ENCODE measurements at regions not wholly inside any gene's neighbourhood (a gene's known extent, or its start where the extent isn't known, plus 50 kb on each side); places are given as distances from the start of the nearest gene placed in this dataset.
A peak's percentile ranks its signal among the peaks of the same experiment; 100 is the strongest.

DNA sequence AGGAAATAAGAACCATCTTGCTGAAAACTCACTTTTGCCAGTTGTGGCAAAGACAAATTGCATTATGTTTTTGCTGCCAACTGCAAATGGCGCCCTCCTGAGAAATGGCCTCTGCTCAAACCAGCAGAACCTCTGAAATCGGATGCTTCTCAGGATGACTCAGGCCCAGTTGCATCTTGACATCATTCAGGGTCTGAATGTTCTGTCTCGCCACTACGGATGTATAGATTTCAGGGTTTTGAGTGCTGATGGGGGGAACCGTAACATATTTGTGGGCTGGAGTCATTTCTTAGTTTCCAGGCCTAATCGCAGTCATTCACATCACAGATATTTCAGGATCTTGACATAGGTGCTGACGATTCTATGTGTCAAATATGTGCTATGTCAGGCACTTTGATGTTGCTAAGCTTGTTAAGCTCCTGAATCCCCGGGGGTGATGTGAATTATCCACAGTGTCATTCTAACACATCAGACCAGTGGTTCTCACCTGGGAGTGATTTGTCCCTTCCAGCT, 207.1 kb downstream of the NFATC2 start:
- no peak for DNase-seq (ENCODE audit: low spot score)

DNA sequence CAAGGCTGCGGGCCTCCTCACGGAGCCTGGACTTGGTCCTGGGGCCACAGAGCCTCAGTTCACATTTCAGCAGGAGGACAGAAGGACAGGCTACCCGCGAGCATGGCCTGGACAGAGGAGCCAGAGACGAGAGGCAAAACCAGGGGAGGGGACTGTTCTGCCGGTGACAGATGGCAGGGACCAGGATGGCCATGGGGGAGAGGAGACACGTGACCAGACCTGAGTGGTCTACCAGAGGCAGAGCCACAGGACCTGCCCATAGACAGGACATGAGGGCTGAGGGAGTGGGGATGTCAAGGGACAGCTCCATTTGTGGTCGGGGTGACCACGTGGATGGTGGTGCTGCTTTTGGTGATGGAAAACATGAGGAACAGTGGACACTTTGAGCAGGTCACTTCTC, 207.9 kb downstream of the NFATC2 start:
- no peak for DNase-seq (ENCODE audit: low spot score)

DNA sequence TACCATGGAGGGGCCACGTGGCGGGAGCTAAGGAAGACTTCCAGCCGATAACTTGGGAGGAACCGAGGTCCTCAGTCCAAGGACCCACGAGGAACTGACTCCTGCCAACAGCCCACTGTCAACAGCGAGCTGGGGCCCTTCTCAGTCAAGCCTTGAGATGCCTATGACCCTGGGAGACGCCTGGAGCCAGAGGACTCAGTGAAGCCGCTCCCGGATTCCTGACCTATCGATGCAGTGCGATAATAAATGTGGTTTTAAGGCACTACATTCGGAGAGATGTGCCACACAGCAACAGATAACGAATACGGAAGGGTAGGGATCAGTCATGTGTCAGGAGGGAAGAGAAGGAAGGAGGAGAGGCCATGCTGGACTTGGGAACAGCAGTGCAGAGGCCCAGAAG, 208.5 kb downstream of the NFATC2 start:
- no peak for DNase-seq (ENCODE audit: low spot score)

DNA sequence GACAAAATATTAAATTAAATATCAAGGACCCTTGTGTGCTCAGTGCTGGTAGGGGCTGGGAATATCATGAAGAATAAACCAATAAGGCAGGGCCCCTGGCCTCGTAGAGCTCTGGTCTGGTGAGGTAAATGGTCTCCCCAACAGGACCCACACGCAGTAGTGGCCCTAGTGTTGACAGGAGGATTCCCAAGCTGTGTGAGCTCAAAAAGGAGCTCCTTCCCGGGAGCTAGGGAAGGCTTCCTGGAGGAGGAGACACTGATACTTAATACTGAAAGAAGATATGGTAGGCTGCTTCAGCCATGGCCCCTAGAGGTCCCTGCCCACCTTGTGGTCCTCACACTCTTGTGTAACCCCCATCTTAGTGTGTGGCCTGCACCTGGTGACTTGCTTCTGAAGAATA, 209.1 kb downstream of the NFATC2 start:
- DNase-seq (ENCODE audit: low spot score): no peak

DNA sequence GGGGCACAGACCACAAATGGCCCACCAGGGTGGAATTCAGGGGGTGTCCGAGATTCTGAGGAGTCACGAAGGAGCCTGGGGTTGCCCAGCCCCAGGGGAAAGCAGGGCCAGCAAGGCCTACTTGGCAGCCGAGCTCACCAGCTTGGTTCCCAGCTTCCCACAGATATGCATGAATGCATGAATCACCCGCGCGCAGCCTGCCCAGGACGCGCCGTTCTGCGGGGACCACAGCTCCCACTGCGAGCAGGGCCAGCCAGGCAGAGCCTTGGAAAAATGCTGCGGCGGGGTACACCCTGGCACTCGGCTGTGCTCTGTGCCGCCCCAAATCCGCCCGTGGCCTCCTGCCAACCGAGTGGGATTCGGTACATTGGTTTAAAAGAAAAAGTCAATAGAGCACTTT, 211.0 kb downstream of the NFATC2 start:
- no peak for DNase-seq (ENCODE audit: low spot score)

DNA sequence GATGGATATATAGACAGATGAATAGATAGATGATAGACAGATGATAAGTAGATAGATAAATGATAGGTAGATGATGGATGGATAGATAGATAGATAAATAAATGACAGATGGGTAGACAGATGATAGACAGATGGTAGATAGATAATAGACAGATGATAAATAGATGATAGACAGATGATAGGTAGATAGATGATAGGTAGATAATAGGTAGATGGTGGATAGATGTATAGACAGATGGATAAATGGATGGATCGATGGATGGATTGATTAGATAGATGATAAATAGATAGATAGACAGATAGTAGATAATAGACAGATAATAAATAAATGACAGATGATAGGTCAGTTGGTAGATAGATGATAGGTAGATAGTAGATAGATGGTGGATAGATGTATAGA, 212.7 kb downstream of the NFATC2 start:
- DNase-seq (ENCODE audit: low spot score): no peak

DNA sequence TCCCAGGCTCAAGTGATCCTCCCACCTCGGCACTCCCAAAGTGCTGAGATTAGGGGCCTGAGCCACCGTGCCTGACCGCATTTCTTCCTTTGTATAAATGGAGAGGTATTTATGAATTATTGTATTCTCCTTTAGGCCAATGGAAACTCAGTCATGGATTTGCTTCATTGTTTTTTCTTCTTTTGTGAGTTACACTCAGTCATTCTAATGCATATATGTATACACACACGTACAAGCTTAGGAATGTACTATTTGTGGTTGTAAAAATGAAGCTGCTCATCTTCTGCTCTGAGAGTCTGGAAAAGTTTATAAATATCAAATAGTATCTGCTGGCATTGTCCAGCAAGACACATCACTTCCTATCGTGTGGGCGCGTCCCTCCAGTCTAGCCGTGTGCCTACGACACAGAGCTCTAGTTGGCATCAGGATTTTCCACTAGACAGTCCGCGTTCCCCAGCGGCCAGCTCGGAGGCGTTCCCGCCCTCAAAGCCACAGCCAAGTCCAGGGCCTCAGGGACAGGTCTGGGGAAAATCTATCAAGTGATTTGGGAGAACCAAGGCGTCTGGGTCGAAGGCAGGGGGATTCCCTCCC, 215.2 kb downstream of the NFATC2 start:
- no peak for DNase-seq (ENCODE audit: low spot score)

DNA sequence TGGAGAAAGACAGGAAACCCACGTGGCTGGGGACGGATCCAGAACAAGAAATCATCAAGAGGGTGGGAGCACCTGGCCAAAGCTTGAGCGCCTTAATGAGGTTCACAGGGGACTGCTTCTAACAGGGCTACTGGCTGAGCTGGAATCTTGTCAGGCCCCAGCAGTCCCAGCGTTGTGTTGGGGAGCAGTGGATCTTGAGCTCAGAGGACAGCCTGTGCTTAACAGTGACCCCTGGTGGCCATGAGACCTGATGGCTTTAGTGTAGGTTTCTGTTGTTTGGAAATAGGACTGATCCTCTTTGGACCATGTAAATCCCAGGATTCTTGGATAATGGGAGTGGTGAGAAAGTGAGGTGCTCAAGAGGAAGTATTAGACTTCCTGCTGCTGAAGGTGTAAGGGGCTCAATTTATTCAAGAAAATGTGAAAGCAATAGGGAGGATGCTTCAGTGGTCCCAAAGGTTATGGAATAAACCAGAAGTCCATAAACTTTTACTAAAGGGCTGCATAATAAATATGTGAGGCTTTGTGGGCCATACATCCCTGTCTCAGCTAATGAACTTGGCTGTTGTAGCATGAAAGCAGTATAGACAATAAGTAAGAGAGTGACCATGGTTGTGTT, 216.2 kb downstream of the NFATC2 start:
- peak; percentile 56 for DNase-seq (ENCODE audit: low spot score)

DNA sequence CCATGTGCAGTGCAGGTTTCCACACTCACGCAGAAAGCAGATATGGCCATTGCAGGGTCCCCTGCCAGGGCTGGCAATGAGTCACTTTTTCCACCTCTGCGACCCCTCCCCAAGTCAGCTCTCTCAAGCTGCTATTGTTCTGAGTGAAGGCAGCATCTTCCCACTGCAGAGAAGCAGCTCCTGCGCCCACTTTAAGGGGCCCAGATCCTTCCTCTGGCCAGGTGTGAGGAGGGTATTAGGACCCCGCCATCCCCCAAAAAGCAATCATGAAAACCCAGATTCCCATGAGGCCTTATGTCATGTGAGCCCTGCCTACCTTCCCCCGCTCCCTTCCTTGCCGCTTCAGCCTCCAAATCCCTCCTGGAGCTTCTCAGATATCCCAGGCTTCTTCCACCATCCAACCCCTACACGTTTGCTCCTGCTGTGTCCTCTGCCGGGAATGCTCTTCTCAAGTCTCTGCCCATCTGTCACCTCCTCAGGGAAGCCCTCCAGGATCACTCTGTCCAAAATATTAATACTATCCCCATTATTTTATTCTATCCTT, 220.3 kb downstream of the NFATC2 start:
- DNase-seq (ENCODE audit: low spot score): no peak

DNA sequence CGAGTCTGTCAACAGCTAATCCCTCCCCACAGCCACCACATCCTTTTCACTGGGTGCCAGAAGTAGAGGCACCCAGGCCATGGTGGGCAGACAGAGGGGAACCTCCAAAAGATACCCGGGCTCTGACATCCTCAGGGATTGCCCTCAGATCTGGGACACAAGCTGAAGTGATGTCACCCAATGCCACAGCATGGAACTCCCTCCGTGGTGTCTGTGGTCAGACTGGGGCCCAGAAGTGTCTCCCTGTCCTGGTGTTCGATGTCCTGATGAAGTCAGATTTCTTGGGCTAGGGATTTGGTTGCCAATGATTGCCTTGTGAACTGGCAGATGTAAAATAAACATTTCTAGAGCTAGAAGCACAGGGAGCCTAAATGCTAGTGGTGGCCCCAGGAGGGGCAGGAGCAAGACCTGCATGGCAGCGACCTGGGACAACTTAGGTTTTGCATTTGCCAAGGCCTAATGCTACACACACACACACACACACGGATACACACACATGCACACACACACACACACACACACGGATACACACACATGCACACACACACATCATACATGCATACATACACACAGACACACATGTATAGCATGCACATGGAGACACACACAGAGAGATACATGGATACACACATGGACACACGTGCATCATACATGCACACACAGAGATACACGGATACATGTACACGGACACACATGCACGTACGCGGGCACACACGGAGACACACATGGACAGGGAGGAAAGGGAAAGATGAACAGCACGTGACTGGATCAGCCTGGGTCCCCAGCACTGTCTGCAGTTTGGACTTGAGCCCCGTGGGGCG, 221.0 kb downstream of the NFATC2 start:
- DNase-seq (ENCODE audit: low spot score): no peak

DNA sequence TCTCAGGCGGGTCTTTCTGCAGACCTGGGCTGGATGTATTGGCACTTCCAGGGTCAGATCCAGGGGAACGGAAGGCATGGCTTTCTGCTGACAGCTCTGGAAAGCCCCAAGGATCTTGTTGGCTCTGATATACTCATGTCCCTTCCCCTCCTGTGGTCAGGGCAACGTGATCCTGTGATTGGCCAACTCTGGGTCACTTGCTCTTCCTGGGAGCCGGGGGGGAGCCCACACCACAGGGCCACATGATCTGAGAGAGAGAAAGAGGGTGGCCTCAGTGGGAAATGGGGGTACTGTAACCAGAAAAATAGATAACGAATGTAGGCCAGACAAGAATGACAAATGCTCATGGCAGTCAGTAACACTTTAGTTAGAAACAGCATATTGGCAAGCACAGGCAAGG, 223.0 kb downstream of the NFATC2 start:
- no peak for DNase-seq (ENCODE audit: low spot score)

DNA sequence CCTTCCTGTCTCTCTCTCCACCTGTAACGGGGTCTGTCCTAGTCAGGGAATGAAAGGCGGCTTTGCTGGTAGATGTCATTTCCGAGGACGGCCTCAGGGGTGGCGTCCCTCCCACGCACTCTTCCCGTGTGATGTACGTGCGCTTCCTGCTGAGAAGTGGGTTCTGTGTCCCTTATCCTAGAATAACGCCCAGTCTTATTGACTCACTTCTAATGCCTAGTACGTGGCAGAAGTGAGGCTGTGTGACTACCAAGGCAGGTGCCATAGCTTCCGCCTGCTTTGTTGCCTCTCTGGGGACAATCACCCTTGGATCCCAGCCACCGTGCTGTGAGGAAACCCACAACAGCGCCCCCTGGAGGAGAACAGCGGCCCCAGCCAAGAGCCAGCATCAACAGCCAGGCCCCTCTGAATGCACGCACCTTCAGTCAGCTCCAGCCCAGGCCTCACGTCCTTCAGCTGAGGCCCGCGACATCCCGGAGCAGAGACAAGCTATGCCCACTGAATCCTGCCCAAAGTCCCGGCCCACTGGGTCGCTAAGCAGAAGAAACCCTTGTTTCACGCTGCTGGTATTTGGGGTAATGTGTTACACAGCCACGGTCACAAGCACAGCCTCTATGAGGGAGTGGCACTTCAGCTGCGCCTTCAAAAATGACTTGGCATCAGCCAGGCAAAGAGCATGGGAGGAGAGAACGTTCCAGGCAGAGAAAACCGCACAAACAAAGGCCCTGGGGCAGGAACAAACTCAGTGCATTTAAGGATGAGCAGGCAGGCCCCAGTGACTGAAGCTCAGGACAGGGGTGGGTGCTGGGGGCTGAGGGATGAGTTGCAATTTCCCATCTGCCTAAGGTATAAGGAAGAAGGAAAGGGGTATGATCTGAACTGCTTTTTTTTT, 224.2 kb downstream of the NFATC2 start:
- DNase-seq (ENCODE audit: low spot score): peak; percentile 86

DNA sequence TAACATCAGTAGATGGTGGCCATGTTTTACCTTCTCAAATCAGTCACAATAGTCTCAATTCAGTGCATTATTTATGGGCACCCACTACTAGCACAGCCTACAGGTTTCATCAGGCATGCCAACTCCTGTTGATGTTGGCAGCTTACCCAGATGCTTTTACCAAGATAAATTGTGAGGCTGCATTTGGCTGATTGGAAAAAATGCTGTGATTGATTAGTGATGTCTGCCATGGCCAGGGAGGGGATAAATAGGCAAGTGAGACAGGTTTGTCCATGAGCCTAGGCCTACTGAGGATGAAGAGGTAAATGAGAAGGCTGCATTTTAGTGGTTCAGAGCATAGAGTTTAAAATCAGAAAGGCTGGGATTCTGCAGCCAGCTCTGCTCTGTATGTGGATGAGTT, 227.1 kb downstream of the NFATC2 start:
- no peak for DNase-seq (ENCODE audit: low spot score)

DNA sequence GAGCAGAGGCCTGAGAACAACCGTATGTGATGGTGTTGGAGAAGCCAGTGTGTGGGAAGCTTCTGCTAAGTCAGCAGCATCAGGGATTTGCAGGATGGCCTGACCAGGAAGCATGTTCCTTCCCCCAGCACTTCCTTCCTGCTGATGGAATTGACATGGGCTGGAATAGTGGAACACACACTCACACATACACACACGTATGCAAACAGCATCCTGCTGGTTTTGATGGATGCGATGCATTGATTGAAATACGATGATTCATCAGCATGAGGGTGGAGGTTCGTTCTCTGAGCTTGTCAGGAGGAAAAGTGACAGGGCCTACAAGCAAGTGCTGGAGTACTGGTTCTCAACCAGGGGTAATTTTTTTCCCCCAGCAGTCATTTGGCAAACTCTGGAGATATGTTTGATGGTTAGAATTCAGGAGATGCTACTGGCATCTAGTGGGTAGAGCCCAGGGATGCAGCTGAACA, 229.1 kb downstream of the NFATC2 start:
- no peak for DNase-seq (ENCODE audit: low spot score)

DNA sequence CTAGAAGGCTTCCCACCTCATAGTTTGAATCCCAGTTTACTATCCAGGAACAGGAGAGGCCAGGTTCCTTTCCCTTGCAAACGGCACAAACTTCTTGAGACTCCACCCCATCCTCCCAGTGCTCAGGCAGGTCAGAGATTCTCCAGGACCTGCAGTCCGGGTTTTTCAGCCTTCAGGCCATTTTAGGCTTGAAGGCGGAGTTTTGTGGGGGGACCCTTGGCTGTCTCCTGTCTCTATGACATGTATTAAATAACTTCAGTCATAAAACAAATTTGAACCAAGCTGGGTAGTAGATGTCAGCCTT, 230.1 kb downstream of the NFATC2 start:
- no peak for DNase-seq (ENCODE audit: low spot score)

DNA sequence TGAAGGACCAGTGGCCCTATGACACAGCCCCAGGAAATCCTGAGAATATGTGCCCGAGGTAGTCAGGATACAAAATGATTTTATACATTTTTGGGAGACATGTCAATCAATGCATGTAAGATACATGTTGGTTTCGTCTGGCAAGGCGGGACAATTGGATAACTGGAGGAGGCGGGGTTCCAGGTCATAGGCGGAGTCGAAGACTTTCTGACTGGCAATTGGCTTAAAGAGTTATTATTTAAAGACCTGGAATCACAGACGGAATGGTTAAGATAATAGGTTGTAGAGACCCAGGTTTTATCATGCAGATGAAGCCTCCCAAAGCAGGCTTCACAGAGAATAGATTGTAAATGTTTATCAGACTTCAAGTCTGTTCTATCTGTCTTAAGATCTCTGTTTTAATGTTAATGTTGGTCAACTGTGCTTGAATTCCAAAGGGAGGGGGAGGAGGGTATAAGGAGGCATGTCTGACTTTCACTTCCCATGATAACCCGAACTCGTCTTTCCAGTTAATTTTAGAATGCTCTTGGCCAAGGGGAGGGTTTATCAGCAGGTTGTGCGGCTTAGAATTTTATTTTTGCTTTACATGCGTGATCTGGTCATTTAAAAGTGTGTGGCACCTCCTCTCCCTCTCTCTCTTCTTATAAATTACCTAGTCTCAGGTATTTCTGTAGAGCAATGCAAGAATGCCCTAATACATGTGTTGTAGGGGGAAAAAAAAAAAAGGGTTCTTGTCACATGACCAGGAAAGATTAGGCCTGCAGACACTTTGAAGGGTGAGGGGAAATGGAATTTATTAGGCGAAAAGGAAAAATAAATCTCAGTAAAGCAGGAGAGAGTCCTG, 230.7 kb downstream of the NFATC2 start:
- DNase-seq (ENCODE audit: low spot score): no peak

DNA sequence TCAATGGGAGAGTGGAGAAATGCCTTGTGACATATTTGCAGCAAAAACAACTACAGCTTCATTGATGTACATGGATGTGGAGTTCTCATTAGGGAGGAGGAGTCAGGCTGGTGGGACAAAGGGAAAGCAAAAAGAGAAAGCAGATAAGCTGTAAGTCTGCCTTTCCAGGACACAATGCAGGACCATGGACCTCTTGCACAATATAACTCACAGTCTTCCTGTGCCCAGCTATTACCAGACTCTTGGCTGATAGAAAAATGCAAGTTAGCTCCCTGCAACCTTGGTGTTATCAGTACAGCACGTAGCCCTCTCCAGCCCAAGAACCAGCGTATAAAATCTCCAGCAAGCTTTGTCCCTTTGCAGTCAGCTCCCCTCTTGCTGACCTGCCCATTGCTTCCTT, 232.3 kb downstream of the NFATC2 start:
- DNase-seq (ENCODE audit: low spot score): no peak

DNA sequence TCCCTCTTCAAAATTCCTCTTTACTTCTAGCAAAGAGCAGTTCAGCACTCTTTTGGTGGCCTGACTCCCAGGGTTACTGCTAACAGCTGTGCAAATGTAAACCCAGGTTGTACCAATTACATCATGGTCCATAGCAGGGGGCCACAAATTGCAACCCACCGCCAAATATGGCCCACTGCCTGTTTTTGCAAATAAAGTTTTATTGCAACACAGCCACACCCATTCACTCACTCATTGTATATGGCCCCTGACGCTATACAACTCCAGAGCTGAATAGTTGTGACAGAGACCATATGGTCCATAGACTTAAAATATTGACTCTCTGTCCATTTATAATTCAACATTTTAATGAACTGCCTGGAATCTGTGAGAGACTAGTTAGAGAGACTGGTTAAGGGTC, 233.4 kb downstream of the NFATC2 start:
- no peak for DNase-seq (ENCODE audit: low spot score)

DNA sequence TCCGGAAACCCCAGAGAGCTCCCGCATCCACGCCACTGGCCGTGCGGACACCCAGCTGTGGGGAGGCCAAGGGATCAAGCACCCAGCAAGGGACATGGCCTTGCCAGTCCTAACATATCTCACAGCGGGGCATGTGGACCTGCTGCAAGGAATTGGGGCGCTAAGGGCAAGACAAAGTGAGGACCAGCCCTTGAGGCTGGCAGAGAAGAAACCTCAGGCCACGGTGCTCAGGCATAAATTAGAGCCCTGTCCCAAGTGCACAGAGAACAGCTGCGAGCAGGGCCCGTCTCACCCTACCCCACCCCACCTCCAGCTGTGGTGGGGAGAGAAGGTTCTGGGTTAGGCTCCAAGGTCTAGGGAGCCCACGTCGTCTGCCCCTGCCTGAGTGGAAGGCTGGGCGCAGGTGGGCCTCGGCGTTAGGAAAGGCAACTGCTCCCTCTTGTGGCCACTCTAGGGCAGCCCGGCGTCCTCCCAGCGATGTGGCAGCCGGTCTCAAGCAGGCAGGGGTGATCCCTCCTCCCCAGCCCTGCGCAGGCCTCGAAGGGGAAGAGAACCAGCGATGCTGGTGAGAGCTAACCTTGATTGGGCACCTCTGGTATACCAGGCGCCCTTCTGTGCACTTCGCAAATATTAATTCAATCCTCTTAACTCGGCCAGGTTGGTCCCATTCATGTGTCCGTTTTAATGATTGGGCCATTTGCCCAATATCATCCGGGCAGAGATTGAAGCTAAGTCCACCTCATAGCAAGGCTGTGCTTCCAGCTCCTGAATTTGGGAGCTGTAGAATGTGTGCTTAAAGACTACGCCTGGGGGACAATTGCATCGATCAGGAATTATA, 235.8 kb downstream of the NFATC2 start:
- peak; percentile 87 for DNase-seq (ENCODE audit: low spot score)

DNA sequence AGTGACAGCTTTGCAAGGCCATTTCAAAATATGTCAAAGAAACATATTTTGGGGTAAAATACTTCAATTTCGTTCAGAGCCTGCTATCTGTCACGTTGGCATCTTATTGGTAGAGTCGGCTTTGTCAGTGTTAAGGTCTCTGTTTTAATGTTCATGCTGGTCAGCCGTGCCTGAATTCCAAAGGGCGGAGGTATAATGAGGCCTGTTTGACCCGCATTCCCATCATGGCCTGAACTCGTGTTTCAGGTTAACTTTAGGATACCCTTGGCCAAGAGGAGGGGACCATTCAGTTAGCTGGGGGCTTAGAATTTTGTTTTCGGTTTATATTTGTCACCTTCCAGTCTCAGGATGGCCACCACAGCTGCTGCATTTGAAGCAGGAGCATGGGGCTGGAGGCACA, 236.4 kb downstream of the NFATC2 start:
- DNase-seq (ENCODE audit: low spot score): no peak

Data from HuH-7 (cell line).